GM10248 (cell line): ENCODE measurements at regions not wholly inside any gene's neighbourhood (a gene's known extent, or its start where the extent isn't known, plus 50 kb on each side); places are given as distances from the start of the nearest gene placed in this dataset.

ENCODE experiments used
- CTCF ChIA-PET: fragments of 300-600 bp; sonication (Branson Sonifier 250); formaldehyde crosslinking; extraction: SDS; loops from one replicate; lab custom pipeline; 2021; ENCODE audit warnings: antibody characterized with exemption; lab: Yijun Ruan, JAX
- POLR2A ChIA-PET: fragments of 350-650 bp; sonication (Branson Sonifier 250); formaldehyde crosslinking; extraction: SDS; loops from one replicate; lab custom pipeline; 2020; ENCODE audit warnings: antibody characterized with exemption; lab: Yijun Ruan, JAX
- DNase-seq: peaks from one replicate; pipeline ENCODE4 v3.0.0; 2012; ENCODE audit errors: extremely low spot score
- CTCF ChIP-seq: IDR thresholded peaks from 2 replicates; pipeline ENCODE4 v1.5.1; 2012; ENCODE audit warnings: mild to moderate bottlenecking, low read depth; ENCODE audit errors: extremely low read depth, missing control alignments, control extremely low read depth

- CTCF ChIA-PET: interaction anchor here (1.1 to 1.8 kb wide), 3 partner anchors 9 to 138 kb away, joined by 3 to 5 read pairs (median 3); no protein-coding TSS in a partner anchor
- no peak for TF ChIP-seq CTCF
- no peak for DNase-seq
- POLR2A ChIA-PET: no interaction called here
Observed at GRCh38 chr12:103086471-103086870, 129.0 kb downstream of the ASCL1 start.

GRCh38 chr12:103093499-103094106, 136.1 kb downstream of the ASCL1 start:
- no peak for TF ChIP-seq CTCF
- ChIA-PET CTCF (no interaction called here), POLR2A (no interaction called here)

DNA sequence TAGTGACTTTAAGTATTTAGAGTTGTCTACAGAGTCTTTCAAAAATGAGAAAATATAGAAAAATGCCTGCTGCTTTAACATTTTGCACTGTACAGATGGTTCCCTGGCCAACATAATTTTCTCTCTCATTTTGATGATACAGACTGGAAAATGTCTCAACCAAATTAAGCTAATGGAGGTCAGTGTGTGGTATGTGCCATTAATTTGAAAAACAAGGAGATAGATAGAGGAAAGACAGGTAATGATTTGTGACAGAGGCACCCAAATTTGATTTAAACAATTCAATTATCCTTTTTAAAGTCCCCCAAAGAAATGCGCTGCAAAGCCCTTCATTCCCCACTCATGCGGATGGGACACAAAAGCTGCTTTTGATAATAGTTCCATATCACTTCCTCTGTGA, 140.0 kb downstream of the ASCL1 start:
- DNase-seq: no peak
- POLR2A ChIA-PET: no interaction called here
- CTCF ChIA-PET: no interaction called here
- TF ChIP-seq CTCF: no peak

More at GRCh38 chr12:103093499-103094106, 136.1 kb downstream of the ASCL1 start:
- DNase-seq: no peak

- POLR2A ChIA-PET: no interaction called here
- no peak for DNase-seq
- TF ChIP-seq CTCF: no peak
- CTCF ChIA-PET: interaction anchor here (0.9 to 1.0 kb wide), 2 partner anchors 16 to 66 kb away, joined by 3 read pairs; no protein-coding TSS in a partner anchor
Observed at GRCh38 chr12:103100257-103100831, 142.9 kb downstream of the ASCL1 start.

DNA sequence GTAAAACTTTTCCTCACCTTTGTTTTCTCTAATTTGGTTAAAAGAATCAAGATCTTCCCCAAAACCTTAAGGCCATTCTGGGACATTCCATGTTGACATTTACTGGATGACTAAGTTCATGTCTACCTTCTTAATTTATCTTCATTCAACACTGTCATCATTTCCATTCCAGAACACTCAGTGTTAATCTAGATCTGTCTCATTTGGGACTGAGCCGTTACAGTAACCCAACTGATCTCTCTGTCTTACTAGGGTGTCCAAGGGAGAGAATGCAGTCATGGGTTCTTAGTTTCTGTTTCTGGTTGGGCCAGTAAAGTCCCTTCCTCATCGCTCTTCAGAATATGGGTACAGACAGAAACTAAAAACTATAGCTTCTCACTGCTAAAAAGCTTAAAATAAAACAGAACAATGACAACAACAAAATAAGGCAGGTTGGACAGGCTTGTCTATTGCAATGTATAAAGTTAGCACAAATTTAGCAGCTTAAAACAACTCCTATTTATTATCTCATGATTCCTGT, 144.8 kb downstream of the ASCL1 start:
- TF ChIP-seq CTCF: no peak
- POLR2A ChIA-PET: no interaction called here

DNA sequence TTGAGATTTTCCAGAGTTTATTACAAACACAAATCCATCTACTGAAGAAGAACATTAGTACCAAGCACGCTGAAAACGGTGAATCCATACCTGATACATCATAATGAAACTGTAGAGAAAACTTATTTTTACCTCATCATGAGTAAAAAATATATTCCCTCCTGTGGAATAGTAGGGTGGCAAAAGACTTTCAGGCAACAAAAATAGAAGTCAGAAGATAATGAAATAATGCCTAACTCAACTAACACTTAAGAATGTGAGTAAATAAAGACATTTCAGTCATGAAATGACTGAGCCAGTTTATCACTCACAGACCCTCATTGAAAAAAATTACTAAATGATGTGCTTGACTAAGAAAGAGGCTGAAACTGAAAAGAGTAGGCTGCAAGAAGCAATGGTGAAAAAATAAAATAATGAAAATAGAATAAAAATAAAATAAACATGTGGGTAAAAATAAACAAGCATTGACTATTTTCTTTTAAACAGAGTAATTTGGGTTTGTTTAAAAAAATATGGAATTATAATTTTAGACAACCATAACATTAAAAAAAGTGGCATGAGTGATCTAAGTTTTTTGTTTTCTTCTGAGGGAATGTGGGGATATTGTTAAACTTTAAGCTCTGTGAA, 148.6 kb downstream of the ASCL1 start:
- no peak for TF ChIP-seq CTCF
- CTCF ChIA-PET: no interaction called here

More for the DNA sequence above, 144.8 kb downstream of the ASCL1 start:
- peak; percentile 59 for DNase-seq
- CTCF ChIA-PET: interaction anchor here (0.6 to 1.6 kb wide), 8 partner anchors 12 to 447 kb away, joined by 3 to 7 read pairs (median 3); no protein-coding TSS in a partner anchor

More for the DNA sequence above, 148.6 kb downstream of the ASCL1 start:
- DNase-seq: peak; percentile 28
- POLR2A ChIA-PET: no interaction called here
